Right renal cortex interstitium (tissue), 3 donors: ENCODE measurements at regions not wholly inside any gene's neighbourhood (a gene's known extent, or its start where the extent isn't known, plus 50 kb on each side); places are given as distances from the start of the nearest gene placed in this dataset.
"Not testable (repeated sequence)": the region's sequence is repeated elsewhere in the genome, so short reads cannot be mapped to it uniquely, and the experiment has no call there.

Experiments
- DNase-seq, 3 donors: peaks; one replicate each; pipeline ENCODE4 v3.0.0-alpha.2; 2013; ENCODE audit warnings: low read depth in 3 of 3, low spot score in 2 of 3

- no peak for DNase-seq
These were observed 163.6 kb upstream of the SETMAR start for GRCh38 chr3:4139462-4140140.

GRCh38 chr3:4140921-4141320, 162.2 kb upstream of the SETMAR start:
- no peak for DNase-seq

- DNase-seq, result no peak
These were observed 155.5 kb upstream of the SETMAR start for GRCh38 chr3:4147556-4148118.

- DNase-seq, result no peak
These were observed 153.9 kb upstream of the SETMAR start for GRCh38 chr3:4149296-4149695.

GRCh38 chr3:4150816-4151215, 152.4 kb upstream of the SETMAR start:
- no peak for DNase-seq

- no peak for DNase-seq
These were observed 151.3 kb upstream of the SETMAR start for GRCh38 chr3:4151859-4152258.

- no peak for DNase-seq
These were observed 149.4 kb upstream of the SETMAR start for GRCh38 chr3:4153771-4154170.

- no peak for DNase-seq
These were observed 144.8 kb upstream of the SETMAR start for GRCh38 chr3:4158329-4158728.

- DNase-seq, result no peak
These were observed 141.1 kb upstream of the SETMAR start for GRCh38 chr3:4162096-4162495.

- DNase-seq, result peak in 1 of 3 donors; percentile 6
These were observed 140.2 kb upstream of the SETMAR start for GRCh38 chr3:4163011-4163410.

- DNase-seq, result no peak
These were observed 136.6 kb upstream of the SETMAR start for GRCh38 chr3:4166540-4166939.

GRCh38 chr3:4167230-4167629, 135.9 kb upstream of the SETMAR start:
- not testable (repeated sequence) for DNase-seq

GRCh38 chr3:4174791-4175190, 128.4 kb upstream of the SETMAR start:
- no peak for DNase-seq

- no peak for DNase-seq
These were observed 111.2 kb upstream of the SETMAR start for GRCh38 chr3:4191971-4192370.

GRCh38 chr3:4195006-4195405, 108.2 kb upstream of the SETMAR start:
- DNase-seq, result no peak

GRCh38 chr3:4196506-4197147, 106.5 kb upstream of the SETMAR start:
- no peak for DNase-seq

- DNase-seq, result no peak
These were observed 105.5 kb upstream of the SETMAR start for GRCh38 chr3:4197670-4198069.

- no peak for DNase-seq
These were observed 104.7 kb upstream of the SETMAR start for GRCh38 chr3:4198491-4198890.

GRCh38 chr3:4204776-4205175, 98.4 kb upstream of the SETMAR start:
- not testable (repeated sequence) for DNase-seq

- DNase-seq, result no peak
These were observed 95.5 kb upstream of the SETMAR start for GRCh38 chr3:4207672-4208071.

- no peak for DNase-seq
These were observed 94.6 kb upstream of the SETMAR start for GRCh38 chr3:4208556-4208955.

- DNase-seq, result no peak
These were observed 91.6 kb upstream of the SETMAR start for GRCh38 chr3:4211610-4212009.
